Kidney epithelial cell (primary cell): ENCODE measurements at regions not wholly inside any gene's neighbourhood (a gene's known extent, or its start where the extent isn't known, plus 50 kb on each side); places are given as distances from the start of the nearest gene placed in this dataset.

Source experiments
- DNase-seq: peaks from one replicate; pipeline ENCODE4 v3.0.0-alpha.2; 2010; ENCODE audit warnings: low read depth
- H3K27me3 ChIP-seq: 2 replicates; pipeline ENCODE4 v1.6.0; 2011; ENCODE audit warnings: low read length; ENCODE audit not compliant: control insufficient read depth, insufficient read depth
- H3K36me3 ChIP-seq: 2 replicates; pipeline ENCODE4 v1.5.1; 2011; ENCODE audit warnings: low read length; ENCODE audit not compliant: control insufficient read depth, insufficient read depth
- H3K4me3 ChIP-seq: 2 replicates; pipeline ENCODE4 v1.5.1; 2011; ENCODE audit warnings: low read depth, mild to moderate bottlenecking, control low read depth, low read length
- TF ChIP-seq, protein P1 (sequence below): IDR thresholded peaks from 2 replicates; pipeline ENCODE4 v1.5.1; 2011; ENCODE audit warnings: mild to moderate bottlenecking, moderate library complexity, low read length, control low read depth, inconsistent platforms; ENCODE audit not compliant: insufficient read depth, poor library complexity, severe bottlenecking

DNA sequence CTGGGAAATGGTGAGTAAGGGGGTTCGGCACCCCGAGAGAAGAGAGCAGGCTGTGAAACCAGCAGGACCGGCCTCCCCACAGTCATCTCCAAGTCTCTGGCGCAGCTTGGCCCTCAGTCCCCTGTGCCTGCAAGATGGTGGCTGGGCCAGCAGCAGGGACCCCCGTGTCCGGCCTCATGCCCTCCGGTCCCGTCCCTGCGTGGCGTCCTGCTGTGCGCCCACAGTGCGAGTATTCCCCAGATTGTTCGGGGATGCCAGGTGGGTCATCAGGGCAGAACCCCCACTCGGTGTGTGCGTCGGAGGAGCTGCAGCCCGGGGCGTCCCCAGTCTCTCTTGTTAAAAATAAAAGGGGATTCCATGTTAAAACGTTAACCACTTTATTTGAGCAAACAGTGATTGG, 216.9 kb upstream of the ALG10B start:
- TF ChIP-seq, protein P1, sequence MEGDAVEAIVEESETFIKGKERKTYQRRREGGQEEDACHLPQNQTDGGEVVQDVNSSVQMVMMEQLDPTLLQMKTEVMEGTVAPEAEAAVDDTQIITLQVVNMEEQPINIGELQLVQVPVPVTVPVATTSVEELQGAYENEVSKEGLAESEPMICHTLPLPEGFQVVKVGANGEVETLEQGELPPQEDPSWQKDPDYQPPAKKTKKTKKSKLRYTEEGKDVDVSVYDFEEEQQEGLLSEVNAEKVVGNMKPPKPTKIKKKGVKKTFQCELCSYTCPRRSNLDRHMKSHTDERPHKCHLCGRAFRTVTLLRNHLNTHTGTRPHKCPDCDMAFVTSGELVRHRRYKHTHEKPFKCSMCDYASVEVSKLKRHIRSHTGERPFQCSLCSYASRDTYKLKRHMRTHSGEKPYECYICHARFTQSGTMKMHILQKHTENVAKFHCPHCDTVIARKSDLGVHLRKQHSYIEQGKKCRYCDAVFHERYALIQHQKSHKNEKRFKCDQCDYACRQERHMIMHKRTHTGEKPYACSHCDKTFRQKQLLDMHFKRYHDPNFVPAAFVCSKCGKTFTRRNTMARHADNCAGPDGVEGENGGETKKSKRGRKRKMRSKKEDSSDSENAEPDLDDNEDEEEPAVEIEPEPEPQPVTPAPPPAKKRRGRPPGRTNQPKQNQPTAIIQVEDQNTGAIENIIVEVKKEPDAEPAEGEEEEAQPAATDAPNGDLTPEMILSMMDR = no peak

DNA sequence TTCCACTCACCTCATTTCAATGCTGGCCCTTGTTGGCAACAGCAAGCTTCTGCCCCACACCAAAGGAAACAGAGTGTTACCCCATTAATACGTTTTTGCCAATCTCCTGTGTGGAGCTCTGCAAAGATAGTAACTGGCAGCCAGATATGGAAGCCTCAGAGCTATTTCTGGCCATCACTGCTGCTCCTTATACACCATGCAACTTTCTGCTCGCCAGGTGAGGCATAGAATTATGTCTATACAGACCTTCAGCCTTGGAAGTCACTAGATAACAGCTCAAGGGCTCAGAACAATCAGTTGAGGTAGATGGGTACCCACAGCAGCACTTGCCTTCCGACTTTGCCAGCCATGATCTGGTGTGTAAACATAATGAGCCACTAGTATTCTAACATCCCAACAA, 214.8 kb upstream of the ALG10B start:
- Histone ChIP-seq H3K36me3 (no peaks in the 10 kb centered on the region), H3K27me3 (no peaks in the 10 kb centered on the region), H3K4me3 (no peak overlapping the region)
- TF ChIP-seq, protein P1 = no peak
- no peak for DNase-seq

More for the DNA sequence above, 216.9 kb upstream of the ALG10B start:
- no peak for DNase-seq
- Histone ChIP-seq H3K27me3 (no peaks in the 10 kb centered on the region), H3K4me3 (no peak overlapping the region), H3K36me3 (no peaks in the 10 kb centered on the region)

DNA sequence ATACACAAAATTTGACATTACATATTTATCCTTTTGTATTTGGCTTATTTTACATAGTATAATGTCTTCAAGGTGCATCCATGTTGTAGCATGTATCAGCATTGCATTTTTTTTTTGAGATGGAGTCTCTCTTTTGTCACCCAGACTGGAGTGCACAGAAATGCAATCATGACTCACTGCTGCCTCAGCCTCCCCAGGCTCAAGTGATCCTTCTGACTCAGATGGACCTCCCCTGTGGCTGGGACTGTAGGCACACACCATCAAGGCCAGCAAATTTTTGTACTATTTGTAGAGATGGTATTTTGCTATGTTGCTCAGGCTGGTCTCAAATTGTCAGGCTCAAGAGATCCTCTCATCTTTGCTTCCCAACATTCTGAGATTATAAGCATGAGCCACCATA, 214.4 kb upstream of the ALG10B start:
- no peaks in the 10 kb centered on the region for H3K36me3 ChIP-seq
- no peak for DNase-seq
- H3K27me3 ChIP-seq = no peaks in the 10 kb centered on the region
- no peak overlapping the region for H3K4me3 ChIP-seq
- TF ChIP-seq, protein P1 = no peak

DNA sequence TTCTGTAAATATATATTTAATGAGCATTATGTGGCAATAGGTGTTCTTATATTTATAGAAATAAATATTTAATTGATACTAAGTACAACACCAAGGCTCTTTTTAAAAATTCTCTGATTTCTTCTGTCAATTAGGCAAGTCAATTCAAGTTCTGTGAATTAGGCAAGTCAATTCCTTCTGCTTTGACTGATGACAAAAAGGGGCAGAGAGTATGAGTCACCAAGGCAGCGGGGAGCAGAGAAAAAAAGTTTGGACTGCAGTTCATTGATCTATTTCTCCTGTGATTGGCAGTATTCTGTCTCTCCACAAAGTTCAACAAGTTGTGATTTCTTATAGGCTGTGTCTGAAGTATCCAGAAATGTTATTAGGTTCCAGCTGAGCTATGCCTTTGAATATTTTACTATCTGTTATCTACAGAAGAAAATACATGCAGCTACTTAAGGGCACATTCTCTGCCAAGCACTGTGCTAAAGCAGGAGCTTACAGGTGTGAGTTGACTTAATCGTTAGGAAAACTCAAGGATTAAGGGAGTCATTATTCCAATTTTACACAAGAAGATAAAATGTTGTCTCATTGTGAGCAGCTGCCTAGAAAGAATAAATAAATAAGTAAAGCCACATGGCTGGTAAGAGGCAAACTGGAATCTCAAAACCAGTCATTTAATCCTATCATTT, 206.4 kb upstream of the ALG10B start:
- Histone ChIP-seq H3K27me3 (no peaks in the 10 kb centered on the region), H3K4me3 (no peak overlapping the region), H3K36me3 (no peaks in the 10 kb centered on the region)
- no peak for DNase-seq
- TF ChIP-seq, protein P1 = no peak

DNA sequence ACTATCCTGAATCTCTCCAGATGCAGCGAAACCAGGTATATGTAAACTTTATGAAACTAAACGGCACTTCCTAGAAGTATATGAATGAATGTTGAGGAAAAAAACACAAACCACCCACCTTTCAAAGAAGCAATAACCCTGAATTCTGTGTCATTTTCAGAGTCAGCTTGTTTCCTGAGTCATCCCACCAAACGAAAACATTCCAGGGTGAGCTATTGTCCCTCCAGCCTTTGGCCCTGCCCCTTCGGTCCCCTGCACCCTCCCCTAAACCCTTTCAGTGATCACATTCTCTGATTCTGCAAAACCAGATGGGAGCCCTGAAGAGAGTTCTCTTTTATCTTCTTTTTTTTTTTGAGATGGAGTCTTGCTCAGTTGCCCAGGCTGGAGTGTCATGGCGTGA, 202.6 kb upstream of the ALG10B start:
- TF ChIP-seq, protein P1 = no peak
- H3K36me3 ChIP-seq = no peaks in the 10 kb centered on the region
- H3K27me3 ChIP-seq = no peaks in the 10 kb centered on the region
- no peak overlapping the region for H3K4me3 ChIP-seq
- DNase-seq = no peak

DNA sequence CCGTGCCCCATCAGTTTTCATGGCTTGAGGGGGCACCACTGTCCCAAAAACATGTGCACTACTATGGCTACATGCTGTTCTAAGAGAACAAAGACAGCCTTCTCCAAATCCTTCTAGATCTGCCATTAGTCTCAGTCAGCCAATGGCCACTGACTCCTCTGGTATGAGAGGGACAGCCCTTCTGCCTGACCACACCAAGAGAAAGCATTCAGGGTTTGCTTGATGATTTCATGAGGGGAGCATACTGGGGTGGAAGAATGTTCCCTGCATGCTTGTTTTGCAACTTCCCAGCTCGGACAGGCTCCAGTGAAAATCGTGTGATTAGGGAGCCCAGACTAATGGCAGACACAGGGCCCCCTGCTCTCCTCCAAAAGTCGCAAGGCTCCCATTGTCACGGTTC, 199.6 kb upstream of the ALG10B start:
- TF ChIP-seq, protein P1 = no peak
- no peak overlapping the region for H3K4me3 ChIP-seq
- H3K27me3 ChIP-seq = no peaks in the 10 kb centered on the region
- no peak for DNase-seq
- no peaks in the 10 kb centered on the region for H3K36me3 ChIP-seq
